GM21526 (cell line): ENCODE measurements at regions not wholly inside any gene's neighbourhood (a gene's known extent, or its start where the extent isn't known, plus 50 kb on each side); places are given as distances from the start of the nearest gene placed in this dataset.

Source experiments
- ATAC-seq: cut with Tn5 transposase; IDR thresholded peaks from one replicate; pipeline ENCODE4 v1.9.1; 2021; ENCODE audit warnings: moderate library complexity; ENCODE audit not compliant: unreplicated experiment, low FRiP score

GRCh38 chr1:90650401-90650800 is 66.7 kb downstream of the BARHL2 start:
- ATAC-seq = no peak

GRCh38 chr1:90640325-90640724 is 76.8 kb downstream of the BARHL2 start:
- no peak for ATAC-seq

- no peak for ATAC-seq
Observed at GRCh38 chr1:90622666-90623065, 94.4 kb downstream of the BARHL2 start.

- ATAC-seq = no peak
Observed at GRCh38 chr1:90621986-90622385, 95.1 kb downstream of the BARHL2 start.

- ATAC-seq = no peak
Observed at GRCh38 chr1:90616395-90616794, 100.7 kb downstream of the BARHL2 start.

GRCh38 chr1:90614872-90615271 is 102.2 kb downstream of the BARHL2 start:
- ATAC-seq = no peak

- ATAC-seq = no peak
Observed at GRCh38 chr1:90613371-90613770, 103.7 kb downstream of the BARHL2 start.

- ATAC-seq = no peak
Observed at GRCh38 chr1:90612033-90612432, 105.1 kb downstream of the BARHL2 start.

- ATAC-seq = no peak
Observed at GRCh38 chr1:90607736-90608135, 109.4 kb downstream of the BARHL2 start.

- no peak for ATAC-seq
Observed at GRCh38 chr1:90605070-90605469, 112.0 kb downstream of the BARHL2 start.

GRCh38 chr1:90593312-90593711 is 123.8 kb downstream of the BARHL2 start:
- no peak for ATAC-seq

- ATAC-seq = no peak
Observed at GRCh38 chr1:90591970-90592356, 125.1 kb downstream of the BARHL2 start.

GRCh38 chr1:90591355-90591969 is 125.6 kb downstream of the BARHL2 start:
- ATAC-seq = no peak

- ATAC-seq = no peak
Observed at GRCh38 chr1:90580176-90580575, 136.9 kb downstream of the BARHL2 start.

GRCh38 chr1:90579212-90579802 is 137.8 kb downstream of the BARHL2 start:
- peak; percentile 75 for ATAC-seq

- ATAC-seq = no peak
Observed at GRCh38 chr1:90574692-90575370, 142.3 kb downstream of the BARHL2 start.

GRCh38 chr1:90573736-90574135 is 143.4 kb downstream of the BARHL2 start:
- ATAC-seq = no peak

- no peak for ATAC-seq
Observed at GRCh38 chr1:90572446-90572845, 144.7 kb downstream of the BARHL2 start.

- no peak for ATAC-seq
Observed at GRCh38 chr1:90568436-90568835, 148.7 kb downstream of the BARHL2 start.

- no peak for ATAC-seq
Observed at GRCh38 chr1:90564164-90564563, 152.9 kb downstream of the BARHL2 start.

- no peak for ATAC-seq
Observed at GRCh38 chr1:90562892-90563291, 154.2 kb downstream of the BARHL2 start.

GRCh38 chr1:90561911-90562310 is 155.2 kb downstream of the BARHL2 start:
- no peak for ATAC-seq
